GM18858 (cell line): ENCODE measurements at regions not wholly inside any gene's neighbourhood (a gene's known extent, or its start where the extent isn't known, plus 50 kb on each side); places are given as distances from the start of the nearest gene placed in this dataset.
"Not testable (repeated sequence)": the region's sequence is repeated elsewhere in the genome, so short reads cannot be mapped to it uniquely, and the experiment has no call there.

Experiments used
- ATAC-seq: cut with Tn5 transposase; IDR thresholded peaks from one replicate; pipeline ENCODE4 v1.9.1; 2021; ENCODE audit not compliant: unreplicated experiment

DNA sequence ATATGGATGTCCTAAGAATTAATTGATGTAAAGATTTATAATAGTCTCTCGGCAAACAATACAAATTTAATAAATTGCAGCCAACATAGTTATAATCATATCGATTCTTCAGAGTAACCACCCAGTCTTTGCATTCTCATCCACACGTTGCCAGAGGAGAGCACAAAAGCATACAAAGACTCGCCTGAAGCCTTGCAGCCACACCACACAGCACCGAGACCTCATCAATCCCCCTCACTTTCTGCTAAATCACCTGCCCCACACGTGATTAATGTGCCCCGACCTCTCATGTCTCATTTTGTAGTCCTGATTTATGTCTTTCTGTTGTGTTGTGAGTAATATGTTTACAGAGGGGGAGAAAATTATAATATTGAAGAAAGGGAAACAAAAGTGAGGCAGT, 510.4 kb downstream of the TRIML1 start:
- no peak for ATAC-seq

DNA sequence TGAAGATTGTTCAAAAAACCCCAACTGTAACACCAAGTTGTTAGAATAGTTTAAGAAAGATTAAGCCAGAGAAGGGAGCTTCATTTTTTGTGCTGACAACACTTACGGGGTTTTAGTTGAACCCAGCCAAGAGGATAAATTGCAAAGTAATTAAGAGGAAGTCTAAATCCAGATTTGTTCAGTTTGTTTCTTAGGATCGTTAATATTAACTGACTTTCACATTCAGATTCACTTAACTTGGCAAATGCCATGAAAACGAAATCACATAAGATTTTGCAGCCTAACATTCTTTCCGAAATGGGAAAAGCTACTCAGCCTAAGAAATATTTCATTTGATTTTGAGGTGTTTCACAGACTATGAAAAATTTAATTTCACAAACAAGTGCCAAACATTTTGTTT, 511.3 kb downstream of the TRIML1 start:
- ATAC-seq: no peak

DNA sequence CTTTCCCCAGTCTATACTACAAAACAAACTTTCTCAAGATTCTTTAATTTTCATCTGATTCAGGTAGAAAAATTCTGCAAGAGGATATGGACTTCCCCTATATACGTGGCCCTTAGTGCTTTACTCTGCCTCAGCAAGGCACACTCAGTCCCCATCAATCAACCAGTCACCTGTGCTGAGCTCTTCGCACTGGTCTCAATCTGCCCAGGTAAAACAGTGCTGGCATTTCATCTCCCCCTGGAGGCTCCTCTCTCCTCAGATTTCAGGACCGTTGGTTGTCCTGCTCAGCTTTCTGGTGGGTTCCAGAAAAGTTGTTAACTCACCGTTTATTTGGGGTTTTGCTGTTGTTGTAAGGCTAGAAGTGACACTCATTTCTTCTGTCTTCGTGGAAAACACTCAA, 518.1 kb downstream of the TRIML1 start:
- ATAC-seq: no peak

DNA sequence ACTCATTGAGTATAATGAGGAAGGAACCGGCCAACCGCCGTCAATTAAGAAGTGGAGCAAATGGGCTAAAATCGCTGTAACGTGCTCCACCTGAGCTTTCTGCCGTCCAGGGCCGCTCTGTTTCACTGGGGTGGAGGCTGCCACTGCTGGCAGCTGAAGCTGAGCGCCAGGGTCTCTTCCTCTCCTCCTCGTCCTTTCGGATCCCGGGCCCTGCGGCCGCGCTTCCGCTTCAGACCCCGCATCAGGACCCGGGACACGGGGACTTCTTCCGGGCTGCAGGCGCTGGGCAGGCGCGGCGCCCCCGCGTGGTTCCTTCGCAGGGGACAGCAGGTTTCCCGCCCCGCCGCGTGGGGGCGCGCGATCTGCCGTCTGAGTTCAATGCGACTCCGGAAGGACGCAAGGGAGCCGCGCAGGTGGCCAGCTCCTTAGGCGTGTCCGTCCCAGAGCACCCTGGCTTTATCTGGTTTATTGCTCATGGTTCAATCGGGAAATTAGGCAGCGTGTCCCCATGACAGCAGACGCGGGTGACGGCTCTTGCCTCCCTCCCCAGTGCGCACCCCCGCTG, 519.8 kb downstream of the TRIML1 start:
- no peak for ATAC-seq

DNA sequence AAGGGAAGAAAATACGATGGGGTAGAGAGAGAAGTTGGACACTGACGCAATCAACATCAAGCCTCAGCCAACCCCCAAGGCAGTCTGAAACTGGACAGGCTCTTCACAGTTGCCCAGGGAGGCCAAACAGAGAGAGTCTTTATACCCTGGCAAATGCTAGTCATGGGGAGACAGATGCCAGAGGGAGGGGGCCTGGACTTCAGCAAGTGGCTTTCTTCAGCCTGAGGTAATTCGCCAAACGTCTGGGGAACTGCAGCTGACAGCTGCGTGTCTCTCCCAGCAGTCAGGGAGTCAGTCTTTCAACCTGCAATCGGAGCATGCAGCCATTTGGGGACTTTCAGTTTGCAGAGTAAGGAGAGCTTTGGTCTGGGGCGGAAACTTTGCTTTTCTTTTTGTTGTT, 521.6 kb downstream of the TRIML1 start:
- ATAC-seq: no peak

- no peak for ATAC-seq
These were observed 522.3 kb downstream of the TRIML1 start for GRCh38 chr4:188661502-188661901.

DNA sequence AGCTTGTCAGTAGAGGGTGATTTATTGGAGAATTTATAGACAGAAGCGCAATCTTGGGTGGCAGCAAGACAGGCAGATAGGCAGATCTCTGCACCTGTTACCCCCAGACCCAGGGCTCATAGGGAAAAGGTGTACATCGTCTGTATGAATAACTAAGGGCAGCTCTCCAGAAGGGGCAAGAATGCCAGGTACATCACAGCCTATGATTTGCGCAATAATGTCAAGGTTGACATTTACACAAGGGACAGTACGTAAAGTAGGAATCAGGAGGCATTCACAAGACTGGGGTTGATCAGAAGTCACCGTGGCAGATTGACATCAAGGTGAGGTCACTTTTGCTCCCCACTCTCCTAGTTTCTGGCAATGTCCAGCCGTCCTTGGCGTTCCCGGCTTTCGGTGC, 524.1 kb downstream of the TRIML1 start:
- ATAC-seq: no peak

DNA sequence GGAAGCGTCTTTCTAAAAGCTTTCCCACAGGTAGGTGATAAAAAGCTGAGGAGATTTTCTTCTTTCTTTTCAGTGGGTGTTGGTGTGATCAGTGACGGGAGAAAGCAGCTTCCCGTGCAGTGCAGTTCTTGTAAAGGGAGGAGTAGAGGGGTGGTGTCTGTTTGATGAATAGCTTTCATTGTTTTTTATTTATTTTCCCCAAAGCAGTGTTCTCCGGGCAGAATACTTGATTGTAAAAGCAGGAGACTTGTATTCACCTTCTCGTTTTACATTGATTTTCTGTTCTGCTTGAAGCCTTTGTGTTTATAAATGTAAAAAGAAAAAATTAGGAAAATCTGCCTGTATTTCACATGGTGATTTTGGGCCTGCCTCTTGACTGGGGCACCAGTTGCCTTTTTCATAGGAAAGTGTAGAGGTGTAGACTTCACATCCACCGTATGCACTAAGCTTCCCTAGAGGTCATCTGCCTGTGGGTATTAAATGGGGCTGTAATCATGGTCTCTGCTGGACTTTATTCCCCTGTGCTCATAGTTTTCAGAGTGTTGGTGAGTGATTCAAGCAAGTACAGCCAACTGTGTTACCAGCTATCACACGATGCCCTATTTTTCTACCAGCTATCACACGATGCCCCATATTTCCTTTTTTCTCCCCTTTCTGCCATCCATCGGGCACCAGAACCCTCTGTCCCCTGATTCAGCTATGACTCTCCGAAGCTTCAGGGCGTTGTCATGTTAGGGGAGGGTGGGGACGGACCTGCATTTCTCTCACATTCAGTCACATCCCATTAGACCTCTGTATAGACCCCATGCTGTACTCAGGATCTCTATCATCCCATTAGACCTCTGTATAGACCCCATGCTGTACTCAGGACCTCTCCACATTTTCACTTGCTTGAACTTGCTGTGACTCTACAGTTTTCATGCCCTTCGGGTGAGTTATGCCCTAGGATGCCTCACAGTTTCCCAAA, 526.5 kb downstream of the TRIML1 start:
- ATAC-seq: no peak

DNA sequence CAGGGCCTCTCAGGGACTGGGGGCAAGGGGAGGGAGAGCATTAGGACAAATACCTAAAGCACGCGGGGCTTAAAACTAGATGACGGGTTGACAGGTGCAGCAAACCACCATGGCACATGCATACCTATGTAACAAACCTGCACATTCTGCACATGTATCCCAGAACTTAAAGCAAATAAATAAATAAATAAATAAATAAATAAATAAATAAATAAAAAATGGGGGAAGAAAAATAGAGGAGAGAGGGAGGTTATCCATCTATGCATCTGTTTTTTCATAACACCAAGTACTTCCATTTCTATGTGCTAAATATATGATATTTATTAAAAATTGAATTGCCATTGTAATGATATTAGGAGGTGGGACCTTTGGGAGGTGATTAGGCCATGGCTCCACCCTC, 539.5 kb downstream of the TRIML1 start:
- ATAC-seq: not testable (repeated sequence)

DNA sequence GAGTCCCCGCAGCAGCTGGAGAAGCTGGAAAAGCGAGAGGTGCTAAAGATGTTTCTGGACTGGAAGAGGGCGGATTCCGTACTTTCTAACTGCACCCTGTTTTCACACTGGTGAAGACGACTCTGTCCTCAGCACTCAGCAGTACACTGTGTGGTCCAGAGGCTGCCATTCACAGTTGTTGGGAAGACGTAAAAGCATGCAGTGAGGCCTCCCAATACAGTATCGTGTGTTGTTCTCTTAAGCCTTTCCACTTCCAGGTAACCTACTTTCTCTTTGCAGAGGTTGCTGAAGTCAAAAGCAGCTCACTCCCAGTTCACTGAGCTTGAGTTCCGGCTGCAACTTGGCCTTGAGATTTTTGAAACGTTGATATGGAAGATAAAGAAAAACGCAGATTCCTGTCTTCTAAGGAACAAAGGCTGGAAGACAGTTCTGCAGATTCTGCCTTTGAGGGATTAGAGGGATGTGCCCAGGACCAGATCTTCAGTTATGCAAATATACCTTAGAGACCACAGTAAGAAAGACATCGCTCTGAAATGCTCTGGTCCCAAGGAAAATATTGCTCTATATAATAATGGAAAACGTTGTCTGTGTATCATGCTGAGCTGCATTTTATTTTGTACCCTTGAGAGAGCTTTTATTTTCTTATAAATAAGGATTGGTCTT, 540.9 kb downstream of the TRIML1 start:
- ATAC-seq: no peak

GRCh38 chr4:188680667-188681063, 541.4 kb downstream of the TRIML1 start:
- ATAC-seq: no peak

DNA sequence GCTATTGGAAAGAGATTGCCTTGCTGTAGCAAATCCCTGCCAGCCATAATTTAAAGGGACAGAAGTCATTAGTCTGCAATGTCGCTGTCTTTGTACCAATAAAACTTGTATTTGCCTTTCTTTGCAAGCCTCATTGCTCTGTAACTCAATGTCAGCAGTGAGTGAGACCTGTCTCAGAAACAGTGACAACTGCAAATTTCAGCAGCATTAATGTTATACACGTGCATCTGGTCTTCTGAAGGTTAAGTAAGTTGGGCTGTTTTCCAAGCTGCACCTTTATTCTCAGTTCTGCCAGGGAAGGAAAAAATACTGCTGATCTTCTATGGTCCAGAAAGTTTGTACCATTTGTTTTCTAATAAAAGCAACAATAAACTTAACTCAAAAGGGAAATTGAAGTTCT, 543.1 kb downstream of the TRIML1 start:
- no peak for ATAC-seq

DNA sequence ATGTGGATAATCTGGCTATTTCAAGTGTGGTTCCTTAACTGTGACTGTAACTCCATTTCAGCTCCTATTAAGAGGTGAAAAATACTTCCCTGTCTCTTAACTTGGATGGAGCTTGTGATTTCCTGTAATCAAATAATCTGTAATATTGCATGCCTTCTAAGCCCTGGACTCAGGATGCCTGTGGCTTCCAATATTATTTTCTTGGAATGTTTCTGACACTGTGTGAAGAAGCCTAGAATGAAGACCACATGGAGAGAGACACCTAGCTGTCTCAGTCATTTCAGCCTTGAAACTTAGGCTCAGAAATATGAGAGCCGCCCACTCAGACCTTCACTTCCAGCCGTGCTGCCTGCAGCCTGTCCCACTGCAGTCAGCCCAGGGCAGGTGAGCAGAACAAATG, 544.3 kb downstream of the TRIML1 start:
- ATAC-seq: no peak

DNA sequence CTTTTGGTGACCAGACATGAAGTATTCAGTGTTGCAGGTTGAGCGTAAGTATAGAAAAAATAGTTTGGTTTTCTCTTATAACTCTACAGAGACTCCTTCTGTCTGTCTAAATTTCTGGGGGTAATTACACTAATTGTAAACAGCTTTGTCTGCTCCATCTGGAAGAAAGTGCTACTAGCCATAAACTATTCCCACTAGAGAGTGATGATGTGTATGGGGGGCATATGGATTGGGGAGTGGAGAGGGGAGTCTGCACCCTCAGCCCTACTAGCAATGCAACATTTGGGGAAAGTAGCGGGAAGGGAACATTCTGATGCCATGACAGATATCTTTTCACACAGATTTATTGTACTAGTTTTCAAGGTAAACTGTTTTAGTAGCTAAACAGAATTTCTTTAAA, 549.7 kb downstream of the TRIML1 start:
- ATAC-seq: no peak

DNA sequence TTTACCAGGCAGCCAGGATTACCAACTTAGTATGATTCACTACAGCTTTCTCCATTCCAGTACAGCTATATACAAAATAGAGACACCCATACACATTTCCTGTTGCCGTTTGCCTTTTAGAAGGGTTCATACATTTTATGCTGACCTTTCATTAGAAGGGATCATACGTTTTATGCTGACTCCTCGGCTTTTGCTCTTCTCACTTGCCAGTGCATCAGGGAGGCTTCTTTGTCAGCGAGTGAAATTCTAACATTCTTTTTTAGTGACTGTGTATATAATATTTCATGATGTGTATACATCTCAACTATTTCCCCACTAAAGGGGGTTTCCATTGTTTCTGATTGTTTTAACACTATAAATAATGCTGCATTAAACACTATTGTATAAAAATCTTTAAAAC, 552.6 kb downstream of the TRIML1 start:
- no peak for ATAC-seq

- no peak for ATAC-seq
These were observed 556.0 kb downstream of the TRIML1 start for GRCh38 chr4:188695261-188695660.

- ATAC-seq: no peak
These were observed 558.0 kb downstream of the TRIML1 start for GRCh38 chr4:188697243-188697642.

- no peak for ATAC-seq
These were observed 562.7 kb downstream of the TRIML1 start for GRCh38 chr4:188701952-188702351.

- no peak for ATAC-seq
These were observed 565.0 kb downstream of the TRIML1 start for GRCh38 chr4:188704288-188704687.

DNA sequence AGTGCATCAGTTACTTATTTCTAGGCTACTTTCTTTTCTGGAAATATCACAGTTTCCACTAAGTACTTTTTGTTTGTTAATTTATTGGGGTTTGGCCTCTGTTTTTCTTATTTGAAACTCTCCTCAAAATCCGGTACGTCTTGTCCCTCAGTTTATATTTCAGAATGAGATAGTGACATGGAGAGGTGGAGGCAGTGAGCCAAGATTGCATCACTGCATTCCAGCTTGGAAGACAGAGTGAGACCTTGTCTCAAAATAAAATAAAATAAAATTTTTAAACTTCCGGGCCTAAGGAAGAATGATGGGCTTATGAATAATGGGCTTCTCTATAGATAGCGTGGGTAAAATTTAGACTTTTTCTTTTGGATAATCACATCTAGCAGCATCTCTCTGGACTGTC, 567.8 kb downstream of the TRIML1 start:
- no peak for ATAC-seq

DNA sequence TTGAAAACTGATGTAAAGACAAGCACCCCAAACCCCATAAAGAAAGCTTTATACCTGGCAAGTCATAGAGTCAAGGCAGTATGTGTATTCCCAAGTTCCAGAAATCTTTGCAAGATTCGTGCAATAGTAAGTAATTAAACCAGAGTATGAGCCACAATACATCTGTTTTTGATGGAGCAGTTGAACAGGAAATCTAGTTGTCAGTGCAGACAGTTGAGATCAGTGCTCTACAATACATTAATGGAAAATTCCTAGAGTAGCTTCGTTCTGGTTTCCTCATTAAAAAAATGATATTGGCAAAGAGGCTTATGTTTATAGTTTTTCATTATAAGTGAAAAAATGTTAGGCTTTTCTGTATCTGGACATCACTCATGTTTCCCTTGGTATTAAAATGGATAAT, 575.3 kb downstream of the TRIML1 start:
- no peak for ATAC-seq

DNA sequence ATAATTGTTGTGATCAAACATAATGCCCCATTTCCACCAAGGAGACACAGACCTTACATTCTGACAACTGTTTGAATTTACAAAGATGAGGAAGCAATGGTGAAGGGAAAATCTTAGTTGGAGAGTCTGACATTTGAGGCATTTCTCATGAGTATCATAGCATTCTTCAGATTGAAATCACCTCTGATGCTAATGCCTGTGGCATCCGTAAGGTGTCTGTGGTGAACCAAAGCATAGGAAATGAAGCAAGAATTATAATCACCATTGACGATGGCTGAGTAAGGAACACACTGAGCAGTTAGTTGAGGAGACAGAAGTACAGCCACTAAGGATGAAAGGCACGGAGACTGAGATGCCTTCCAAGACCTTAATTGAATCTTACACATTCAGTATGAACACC, 575.7 kb downstream of the TRIML1 start:
- ATAC-seq: no peak
